HG02970 (cell line): ENCODE measurements at regions not wholly inside any gene's neighbourhood (a gene's known extent, or its start where the extent isn't known, plus 50 kb on each side); places are given as distances from the start of the nearest gene placed in this dataset.
"Not testable (repeated sequence)": the region's sequence is repeated elsewhere in the genome, so short reads cannot be mapped to it uniquely, and the experiment has no call there.

Experiments used
- ATAC-seq: cut with Tn5 transposase; IDR thresholded peaks from one replicate; pipeline ENCODE4 v1.9.1; 2021; ENCODE audit warnings: mild to moderate bottlenecking, moderate library complexity, moderate number of reproducible peaks; ENCODE audit not compliant: unreplicated experiment, low FRiP score

- no peak for ATAC-seq
These were observed 414.8 kb upstream of the LMO3 start for GRCh38 chr12:17020765-17021164.

- no peak for ATAC-seq
These were observed 411.4 kb upstream of the LMO3 start for GRCh38 chr12:17017402-17017801.

GRCh38 chr12:17016116-17016864 lies 410.3 kb upstream of the LMO3 start:
- ATAC-seq: no peak

- ATAC-seq: no peak
These were observed 409.5 kb upstream of the LMO3 start for GRCh38 chr12:17015501-17015900.

GRCh38 chr12:17007442-17008040 lies 401.6 kb upstream of the LMO3 start:
- not testable (repeated sequence) for ATAC-seq

GRCh38 chr12:16998538-16998937 lies 392.6 kb upstream of the LMO3 start:
- ATAC-seq: not testable (repeated sequence)

- no peak for ATAC-seq
These were observed 378.5 kb upstream of the LMO3 start for GRCh38 chr12:16984484-16984883.

GRCh38 chr12:16972923-16973770 lies 367.2 kb upstream of the LMO3 start:
- no peak for ATAC-seq

GRCh38 chr12:16962889-16963288 lies 356.9 kb upstream of the LMO3 start:
- no peak for ATAC-seq

- peak; percentile 61 for ATAC-seq
These were observed 349.2 kb upstream of the LMO3 start for GRCh38 chr12:16955083-16955657.

- no peak for ATAC-seq
These were observed 344.1 kb upstream of the LMO3 start for GRCh38 chr12:16949871-16950667.

GRCh38 chr12:16949371-16949770 lies 343.4 kb upstream of the LMO3 start:
- ATAC-seq: no peak

- no peak for ATAC-seq
These were observed 340.7 kb upstream of the LMO3 start for GRCh38 chr12:16946704-16947103.

GRCh38 chr12:16939871-16940306 lies 333.9 kb upstream of the LMO3 start:
- peak; percentile 97 for ATAC-seq

GRCh38 chr12:16927259-16927658 lies 321.3 kb upstream of the LMO3 start:
- no peak for ATAC-seq

GRCh38 chr12:16920451-16920850 lies 314.5 kb upstream of the LMO3 start:
- ATAC-seq: no peak

GRCh38 chr12:16919551-16919950 lies 313.6 kb upstream of the LMO3 start:
- ATAC-seq: no peak

GRCh38 chr12:16914853-16915252 lies 308.9 kb upstream of the LMO3 start:
- ATAC-seq: no peak

GRCh38 chr12:16913832-16914490 lies 308.0 kb upstream of the LMO3 start:
- no peak for ATAC-seq

- no peak for ATAC-seq
These were observed 296.0 kb upstream of the LMO3 start for GRCh38 chr12:16901946-16902345.
